GM19023 (cell line): ENCODE measurements at regions not wholly inside any gene's neighbourhood (a gene's known extent, or its start where the extent isn't known, plus 50 kb on each side); places are given as distances from the start of the nearest gene placed in this dataset.

ENCODE experiments used
- ATAC-seq: cut with Tn5 transposase; IDR thresholded peaks from one replicate; pipeline ENCODE4 v1.9.1; 2021; ENCODE audit warnings: mild to moderate bottlenecking, moderate library complexity; ENCODE audit not compliant: unreplicated experiment

- no peak for ATAC-seq
Measured at GRCh38 chr2:44825702-44826101, 115.8 kb upstream of the SIX3 start.

GRCh38 chr2:44826601-44827000 is 114.9 kb upstream of the SIX3 start:
- ATAC-seq, result no peak

GRCh38 chr2:44829771-44830170 is 111.7 kb upstream of the SIX3 start:
- ATAC-seq, result no peak

- ATAC-seq, result no peak
Measured at GRCh38 chr2:44833171-44834069, 108.1 kb upstream of the SIX3 start.

GRCh38 chr2:44834656-44835055 is 106.8 kb upstream of the SIX3 start:
- no peak for ATAC-seq

- ATAC-seq, result peak; percentile 40
Measured at GRCh38 chr2:44836174-44836573, 105.3 kb upstream of the SIX3 start.

GRCh38 chr2:44836916-44837315 is 104.6 kb upstream of the SIX3 start:
- ATAC-seq, result no peak

- no peak for ATAC-seq
Measured at GRCh38 chr2:44838116-44838790, 103.2 kb upstream of the SIX3 start.

GRCh38 chr2:44839370-44839769 is 102.1 kb upstream of the SIX3 start:
- ATAC-seq, result no peak

GRCh38 chr2:44839771-44840502 is 101.6 kb upstream of the SIX3 start:
- no peak for ATAC-seq

- no peak for ATAC-seq
Measured at GRCh38 chr2:44840503-44840850, 101.0 kb upstream of the SIX3 start.

- ATAC-seq, result no peak
Measured at GRCh38 chr2:44843086-44843485, 98.4 kb upstream of the SIX3 start.

GRCh38 chr2:44843641-44844310 is 97.7 kb upstream of the SIX3 start:
- no peak for ATAC-seq

GRCh38 chr2:44844651-44845270 is 96.7 kb upstream of the SIX3 start:
- no peak for ATAC-seq

GRCh38 chr2:44848026-44848425 is 93.5 kb upstream of the SIX3 start:
- ATAC-seq, result no peak

- no peak for ATAC-seq
Measured at GRCh38 chr2:44850016-44850415, 91.5 kb upstream of the SIX3 start.

- ATAC-seq, result no peak
Measured at GRCh38 chr2:44851518-44851917, 90.0 kb upstream of the SIX3 start.

- ATAC-seq, result no peak
Measured at GRCh38 chr2:44852594-44852993, 88.9 kb upstream of the SIX3 start.

- no peak for ATAC-seq
Measured at GRCh38 chr2:44859337-44859736, 82.2 kb upstream of the SIX3 start.

GRCh38 chr2:44866152-44866551 is 75.3 kb upstream of the SIX3 start:
- no peak for ATAC-seq

- ATAC-seq, result no peak
Measured at GRCh38 chr2:44869761-44870160, 71.7 kb upstream of the SIX3 start.
